ENCODE measurements at regions not wholly inside any gene's neighbourhood (a gene's known extent, or its start where the extent isn't known, plus 50 kb on each side); places are given as distances from the start of the nearest gene placed in this dataset.
"Not testable (repeated sequence)": the region's sequence is repeated elsewhere in the genome, so short reads cannot be mapped to it uniquely, and the experiment has no call there.

DNA sequence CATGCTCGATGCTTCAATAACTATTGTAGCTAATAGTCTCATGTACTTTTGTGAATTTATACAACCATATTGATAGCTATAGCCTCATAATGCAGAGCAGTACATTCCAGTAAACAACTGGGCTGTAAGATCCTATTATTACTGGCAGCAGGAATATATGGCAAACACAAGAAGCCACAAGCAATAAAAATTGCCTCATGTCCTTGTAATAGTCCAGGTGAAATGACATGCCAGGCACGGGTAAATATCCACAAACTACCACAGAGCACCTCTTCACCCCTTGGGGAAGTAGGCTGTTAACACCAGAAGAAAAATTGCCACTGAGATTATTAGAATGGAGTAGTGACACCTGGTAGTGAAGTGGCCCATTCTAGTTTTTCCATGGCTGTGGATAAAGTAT, 158.3 kb downstream of the MTX2 start:
- DNase-seq = no peak

DNA sequence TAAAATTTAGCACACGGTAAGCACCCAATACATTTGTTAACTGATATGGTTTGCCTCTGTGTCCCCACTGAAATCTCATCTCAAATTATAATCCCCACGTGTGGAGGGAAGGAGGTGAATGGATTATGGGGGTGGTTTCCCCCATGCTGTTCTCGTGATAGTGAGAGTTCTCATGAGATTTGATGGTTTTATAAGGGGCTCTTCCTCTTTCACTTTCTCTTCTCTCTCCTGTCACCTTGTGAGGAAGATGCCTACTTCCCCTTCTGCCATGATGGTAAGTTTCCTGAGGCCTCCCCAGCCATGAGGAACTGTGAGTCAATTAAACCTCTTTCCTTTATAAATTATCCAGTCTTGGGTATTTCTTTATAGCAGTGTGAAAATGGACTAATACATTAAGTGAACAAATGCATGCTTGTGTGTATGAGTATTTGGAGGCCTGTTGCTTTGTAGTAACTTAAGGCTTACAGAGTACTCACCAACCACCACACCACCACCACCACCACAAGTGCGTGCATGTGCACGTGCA, 159.8 kb downstream of the MTX2 start:
- DNase-seq = not testable (repeated sequence)

GRCh38 chr2:176432434-176432833, 163.2 kb downstream of the MTX2 start:
- no peak for DNase-seq

DNA sequence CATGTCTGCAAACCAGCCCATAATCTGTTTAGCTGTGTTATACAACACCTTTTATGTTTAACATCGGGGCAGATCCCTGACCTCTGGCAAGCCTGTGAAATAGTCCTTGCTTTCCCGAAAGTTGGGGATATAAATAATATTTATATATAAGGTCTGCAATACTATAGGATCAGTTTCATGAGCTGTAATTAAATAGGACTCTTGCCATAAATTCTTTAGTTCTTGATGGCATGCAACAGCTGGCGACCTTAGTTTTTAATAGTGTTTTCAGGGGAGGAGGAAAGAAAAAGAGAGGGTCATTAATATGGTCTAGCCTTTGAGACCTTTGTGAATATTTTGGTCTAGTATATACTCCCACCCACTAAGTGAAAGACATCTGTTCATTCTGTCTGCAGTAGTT, 166.5 kb downstream of the MTX2 start:
- no peak for DNase-seq

- peak; percentile 58 for DNase-seq
Measured at GRCh38 chr2:176443946-176444345, 174.7 kb downstream of the MTX2 start.

- DNase-seq = peak; percentile 52
Measured at GRCh38 chr2:176445956-176446355, 176.7 kb downstream of the MTX2 start.

- no peak for DNase-seq
Measured at GRCh38 chr2:176446718-176447414, 177.6 kb downstream of the MTX2 start.

GRCh38 chr2:176447616-176448015, 178.4 kb downstream of the MTX2 start:
- DNase-seq = no peak

GRCh38 chr2:176449852-176450251, 180.6 kb downstream of the MTX2 start:
- peak; percentile 72 for DNase-seq

GRCh38 chr2:176453784-176454183, 184.5 kb downstream of the MTX2 start:
- no peak for DNase-seq

GRCh38 chr2:176454893-176455815, 185.9 kb downstream of the MTX2 start:
- DNase-seq = peak; percentile 74

- peak; percentile 90 for DNase-seq
Measured at GRCh38 chr2:176455816-176456291, 186.6 kb downstream of the MTX2 start.

DNA sequence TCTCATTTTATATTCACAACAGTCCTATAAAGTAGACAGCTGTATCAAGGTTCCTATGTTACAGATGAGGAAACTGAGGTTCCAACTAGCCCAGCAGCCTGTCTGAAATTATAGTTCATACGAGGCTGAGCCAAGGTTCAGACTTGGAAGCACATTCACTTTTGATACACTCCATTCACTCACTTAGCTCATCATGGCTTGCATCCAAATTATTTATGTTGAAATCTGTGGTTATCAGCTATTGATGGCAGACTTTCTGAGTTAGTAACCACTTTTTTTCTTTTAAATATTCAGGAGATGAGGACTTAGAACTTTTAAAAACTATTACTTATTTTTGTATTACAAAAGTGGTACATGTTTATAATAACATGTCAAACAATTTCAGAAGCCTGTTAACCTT, 188.2 kb downstream of the MTX2 start:
- DNase-seq = peak; percentile 63

GRCh38 chr2:176461098-176461808, 192.0 kb downstream of the MTX2 start:
- peak; percentile 86 for DNase-seq

DNA sequence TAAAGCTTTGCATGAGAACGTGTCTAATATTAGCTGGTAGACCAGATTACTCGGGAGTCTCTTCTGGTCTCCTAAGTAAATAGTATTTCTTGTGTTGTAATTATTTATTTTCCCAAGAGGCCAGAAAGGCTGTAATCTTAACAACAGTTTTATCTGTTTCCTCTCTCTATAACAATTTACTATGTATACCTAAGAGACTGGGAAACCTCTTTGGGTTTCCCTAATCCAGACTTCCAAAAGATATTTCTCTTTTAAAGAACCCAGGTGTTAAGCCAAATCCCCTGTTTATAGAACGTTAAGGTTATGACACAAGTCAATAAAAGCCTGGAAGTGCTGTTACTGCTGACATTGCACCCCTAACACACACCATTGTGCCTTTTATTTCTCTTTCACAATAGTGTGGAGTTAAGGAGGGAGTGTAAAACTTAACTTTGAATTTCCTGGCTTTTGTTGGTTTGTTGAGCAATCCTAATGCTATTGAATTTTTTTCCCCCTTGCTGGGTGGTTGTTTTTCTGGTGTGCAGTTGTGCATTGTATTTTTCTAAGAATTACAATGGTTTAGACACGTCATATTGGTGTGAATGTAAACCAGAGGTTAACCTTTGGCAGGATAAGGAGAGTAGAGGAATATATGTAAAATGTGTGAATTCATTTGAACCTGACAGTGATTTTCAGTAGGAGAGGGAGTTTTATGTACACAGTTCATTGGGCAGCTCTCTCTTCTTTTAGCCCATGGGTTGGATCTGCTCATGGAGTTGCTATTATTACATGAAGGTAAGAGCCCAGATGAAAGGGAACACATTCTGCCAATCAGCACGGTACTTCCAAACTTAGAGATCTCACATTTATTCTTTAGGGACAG, 192.8 kb downstream of the MTX2 start:
- peak; percentile 40 for DNase-seq

DNA sequence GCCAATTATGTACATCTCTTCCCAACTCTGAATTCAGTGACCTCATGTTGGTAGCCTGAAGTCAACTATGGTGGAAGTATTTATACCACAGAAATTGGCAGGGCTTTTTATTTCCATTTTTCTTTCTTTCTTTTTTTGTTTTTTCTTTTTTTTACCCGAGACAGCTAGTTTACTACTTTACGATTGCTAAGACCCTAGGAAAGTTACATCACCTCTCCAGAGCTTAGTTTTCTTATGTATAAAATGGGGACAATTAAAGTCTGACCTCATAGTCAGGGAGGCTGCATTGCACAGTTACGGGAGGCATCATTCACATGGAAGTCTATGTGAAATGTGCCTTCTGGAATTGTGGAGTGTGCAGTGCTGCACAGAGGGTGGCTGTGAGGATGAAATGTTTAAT, 194.3 kb downstream of the MTX2 start:
- no peak for DNase-seq

DNA sequence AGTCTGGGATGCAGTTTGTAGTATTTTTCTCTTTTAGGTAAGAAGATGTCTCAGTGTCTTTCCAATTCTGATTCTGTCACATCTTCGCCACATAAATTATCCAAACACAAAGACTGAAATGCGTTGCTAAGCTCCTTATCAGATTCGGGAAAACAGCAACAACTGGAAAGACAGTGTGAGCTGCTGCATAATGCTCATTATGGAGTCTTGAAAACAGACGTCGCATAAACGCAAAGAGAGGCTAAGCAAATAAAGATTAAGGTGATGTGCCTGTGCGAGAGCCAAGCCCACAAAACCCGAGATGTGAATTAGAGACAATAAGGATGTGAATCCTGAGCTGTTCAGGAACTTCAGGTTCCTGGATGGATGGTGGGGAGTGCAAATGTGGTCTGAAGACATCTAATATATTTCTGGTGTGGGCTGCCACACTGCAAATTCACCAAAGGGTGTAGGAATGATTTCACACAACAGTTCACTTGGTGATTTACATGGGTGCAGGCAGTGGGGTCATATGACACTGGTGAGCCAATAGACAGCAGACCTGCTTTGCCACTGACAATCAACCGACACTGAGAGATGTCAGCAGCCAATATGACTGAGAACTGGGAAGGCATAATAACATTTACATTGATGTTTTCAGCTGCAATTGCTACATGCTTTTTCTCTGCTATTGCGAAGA, 195.8 kb downstream of the MTX2 start:
- DNase-seq = no peak

GRCh38 chr2:176466918-176467452, 197.7 kb downstream of the MTX2 start:
- DNase-seq = no peak

DNA sequence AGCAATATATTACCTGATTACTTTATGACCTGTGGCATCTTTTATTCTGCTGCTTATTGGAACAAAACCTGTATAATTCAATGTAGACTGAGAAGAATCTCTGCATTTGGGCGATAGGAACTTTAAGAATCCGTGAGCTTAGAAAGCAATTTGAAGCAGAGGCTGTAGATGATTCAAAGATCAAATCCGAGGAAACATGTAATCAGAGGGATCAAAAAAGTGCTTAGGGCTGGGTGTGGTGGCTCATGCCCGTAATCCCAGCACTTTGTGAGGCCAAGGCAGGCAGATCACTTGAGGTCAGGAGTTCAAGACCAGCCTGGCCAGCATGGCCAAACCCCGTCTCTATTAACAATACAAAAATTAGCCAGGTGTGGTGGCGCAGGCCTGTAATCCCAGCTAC, 198.4 kb downstream of the MTX2 start:
- no peak for DNase-seq

DNA sequence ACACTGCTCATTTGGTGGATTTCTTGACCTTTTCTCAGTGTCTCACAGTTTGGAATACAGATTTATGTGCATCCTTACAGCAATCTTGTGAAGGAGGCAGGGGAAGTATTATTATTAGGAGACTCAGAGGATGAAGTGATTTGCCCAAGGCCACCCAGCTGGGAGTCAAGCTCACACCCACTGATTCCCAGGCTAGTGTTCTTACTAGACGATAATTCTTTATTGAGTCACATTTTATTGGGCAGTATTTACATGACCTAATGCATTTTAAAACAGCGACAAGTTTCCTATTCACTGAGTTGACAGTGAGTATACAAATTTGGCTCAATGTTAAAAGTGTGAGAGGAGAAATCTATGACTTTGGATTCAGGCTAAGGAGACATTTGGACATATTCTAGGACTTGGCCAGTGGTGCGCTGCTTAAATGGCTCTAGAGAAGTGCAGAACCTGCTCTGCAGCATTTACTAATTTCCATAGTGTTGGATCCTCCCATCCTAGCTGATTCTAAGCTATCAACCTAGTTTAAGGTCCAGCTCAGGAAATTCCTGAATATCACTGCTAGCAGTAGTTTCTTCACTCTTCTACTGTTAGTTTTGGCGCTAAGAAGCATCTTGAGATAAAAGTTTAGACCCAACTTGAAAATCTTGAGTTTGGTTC, 199.3 kb downstream of the MTX2 start:
- peak; percentile 58 for DNase-seq

DNA sequence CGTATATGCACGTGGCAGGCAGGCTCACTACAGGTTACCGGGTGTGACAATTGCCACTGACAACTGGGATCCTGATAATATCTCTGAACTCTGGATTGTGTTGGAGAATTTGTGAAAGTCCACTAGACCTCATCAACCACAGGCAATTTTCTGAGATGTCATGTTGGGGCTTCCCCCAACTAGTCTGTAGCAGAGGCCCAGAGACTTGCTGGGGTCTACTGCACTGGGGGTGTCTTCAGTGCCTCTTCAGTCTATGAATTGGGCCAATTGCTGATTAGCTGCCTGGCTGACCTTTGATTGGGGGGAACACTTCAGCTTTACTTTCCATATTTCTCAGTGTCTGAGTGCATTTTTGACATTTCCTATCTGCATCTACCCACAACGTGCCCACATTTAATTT, 201.5 kb downstream of the MTX2 start:
- DNase-seq = no peak

Data from fibroblast of skin of right biceps (primary cell).